Adrenal gland (tissue), 9 donors: ENCODE measurements at regions not wholly inside any gene's neighbourhood (a gene's known extent, or its start where the extent isn't known, plus 50 kb on each side); places are given as distances from the start of the nearest gene placed in this dataset.

ENCODE experiments used
- DNase-seq, 7 donors: peaks; one replicate each; pipeline ENCODE4 v3.0.0-alpha.2; 2019 to 2020
- H3K27ac ChIP-seq, 5 donors: fragments of 200-600 bp; sonication (generic) in 4 of 5; 1 replicate in 3 of 5; 2 replicates in 2 of 5; pipeline versions ENCODE4 v1.5.1 to v1.8.0; 2016 to 2020; ENCODE audit warnings: mild to moderate bottlenecking in 1 of 5
- H3K27me3 ChIP-seq: fragments of 200-600 bp; 2 replicates; pipeline ENCODE4 v1.8.0; 2021
- H3K36me3 ChIP-seq, 2 donors: fragments of 200-600 bp; replicated peaks in 1 of 2; 1 replicate in 1 of 2; 2 replicates in 1 of 2; pipeline versions ENCODE4 v1.5.1 to v1.8.0; 2018 to 2022
- H3K4me1 ChIP-seq, 2 donors: fragments of 200-600 bp; replicated peaks in 1 of 2; 1 replicate in 1 of 2; 2 replicates in 1 of 2; pipeline versions ENCODE4 v1.5.1 to v1.8.0; 2018 to 2021
- H3K4me3 ChIP-seq, 4 donors: fragments of 200-600 bp; sonication (generic) in 3 of 4; one replicate each; pipeline ENCODE4 v1.5.1; 2016 to 2018
- H3K9me3 ChIP-seq, 3 donors: fragments of 200-600 bp; sonication (generic) in 1 of 3; replicated peaks in 1 of 3; 1 replicate in 2 of 3; 2 replicates in 1 of 3; pipeline versions ENCODE4 v1.5.1 to v1.8.0; 2016 to 2021
- CTCF ChIP-seq, 6 experiments: fragments of 450-650 bp in 4 of 6; fragments of 200-600 bp in 2 of 6; sonication (generic) in 1 of 6; IDR thresholded peaks; 1 replicate in 5 of 6; 2 replicates in 1 of 6; pipeline versions ENCODE4 v1.5.1 to v1.8.0; 2016 to 2021; ENCODE audit warnings: antibody characterized with exemption in 6 of 6, mild to moderate bottlenecking in 2 of 6, moderate library complexity in 1 of 6
- POLR2A ChIP-seq, 2 donors: fragments of 450-650 bp; IDR thresholded peaks; one replicate each; pipeline ENCODE4 v1.6.1; 2017; ENCODE audit warnings: antibody characterized with exemption in 2 of 2, mild to moderate bottlenecking in 2 of 2, moderate library complexity in 1 of 2
- WGBS, 4 donors: extraction: QIAGEN DNeasy Blood & Tissue Kit in 2 of 4; methylation state at CpG; one replicate each; pipeline versions ENCODE4 v1.1.5 to v1.1.7; 2013 to 2017; 5-methylcytosine and 5-hydroxymethylcytosine counted together
- intact Hi-C, 2 donors: fragments of 100-400 bp; cut with DNase I; formaldehyde crosslinking; loops; one replicate each; pipeline versions ENCODE4 v1.14.1 to v1.15.0; 2022 to 2023
- donor health status: healthy with polysubstance abuse.
- donor health status: Bipolar disorder and iron deficiency.
- donor health status: DM: yes; HTN: yes; CAD: no.
- donor health status: DM: no; HTN: no; CAD: no.
- donor health status: DM: no; HTN: no; CAD: no.

- DNase-seq: no peak
- Histone ChIP-seq H3K4me3 (no peak overlapping the region), H3K27ac (no peak overlapping the region), H3K4me1 (no peaks in the 10 kb centered on the region), H3K36me3 (no peaks in the 10 kb centered on the region), H3K27me3 (peaks cover 2% of the 10 kb centered on the region), H3K9me3 (no peaks in the 10 kb centered on the region)
- TF ChIP-seq CTCF (IDR thresholded peaks at IDR 0.05) (no peak), POLR2A (IDR thresholded peaks at IDR 0.05) (no peak)
- intact Hi-C loops: no loop called here
- WGBS, 4 donors: 71 to 95% (median 93%) methylated on average over 4 of the region's 4 CpGs
Measured at GRCh38 chr7:28350662-28351061, 61.7 kb upstream of the CREB5 start.

GRCh38 chr7:28351450-28351849 lies 60.9 kb upstream of the CREB5 start:
- no peak for DNase-seq
- no peak overlapping the region for H3K4me3 ChIP-seq
- no peaks in the 10 kb centered on the region for H3K4me1 ChIP-seq
- TF ChIP-seq POLR2A (IDR thresholded peaks at IDR 0.05) (no peak), CTCF (IDR thresholded peaks at IDR 0.05) (no peak)
- no peaks in the 10 kb centered on the region for H3K36me3 ChIP-seq
- intact Hi-C loops: no loop called here
- peaks cover 2% of the 10 kb centered on the region for H3K27me3 ChIP-seq
- H3K27ac ChIP-seq: no peak overlapping the region
- H3K9me3 ChIP-seq: no peaks in the 10 kb centered on the region
- WGBS, 4 donors: 66 to 82% (median 78%) methylated on average over 1 of the region's 1 CpG

GRCh38 chr7:28354601-28355402 lies 57.5 kb upstream of the CREB5 start:
- Histone ChIP-seq H3K27ac (no peak overlapping the region), H3K4me3 (no peak overlapping the region), H3K9me3 (no peaks in the 10 kb centered on the region), H3K36me3 (no peaks in the 10 kb centered on the region), H3K4me1 (no peaks in the 10 kb centered on the region), H3K27me3 (peaks cover 2% of the 10 kb centered on the region)
- DNase-seq: no peak
- TF ChIP-seq CTCF (IDR thresholded peaks at IDR 0.05): no peak
- TF ChIP-seq POLR2A (IDR thresholded peaks at IDR 0.05): no peak
- 76 to 87% (median 82%) methylated on average over 8 of the region's 8 CpGs for WGBS, 4 donors
- intact Hi-C loops: no loop called here

GRCh38 chr7:28355635-28356319 lies 56.5 kb upstream of the CREB5 start:
- DNase-seq: no peak
- Histone ChIP-seq H3K36me3 (no peaks in the 10 kb centered on the region), H3K27me3 (peaks cover 2% of the 10 kb centered on the region), H3K9me3 (no peaks in the 10 kb centered on the region), H3K4me1 (no peaks in the 10 kb centered on the region), H3K27ac (no peak overlapping the region), H3K4me3 (no peak overlapping the region)
- WGBS, 4 donors: 70 to 81% (median 71%) methylated on average over 16 of the region's 16 CpGs
- TF ChIP-seq CTCF (IDR thresholded peaks at IDR 0.05) (no peak), POLR2A (IDR thresholded peaks at IDR 0.05) (no peak)
- intact Hi-C loops: no loop called here
